HepG2 (cell line): ENCODE measurements at regions not wholly inside any gene's neighbourhood (a gene's known extent, or its start where the extent isn't known, plus 50 kb on each side); places are given as distances from the start of the nearest gene placed in this dataset.

Experiments used
- ATAC-seq: fragments of 200-7000 bp; cut with Tn5 transposase; 3 replicates; pipeline ENCODE4 v1.9.1; 2020; ENCODE audit warnings: mild to moderate bottlenecking, moderate library complexity
- BruUV-seq: library from RNA; stranded (reverse); fragments of 400-500 nt; replicated peaks from 2 replicates; lab custom pipeline; 2021; lab: Mats Ljungman, UMichigan
- CTCF ChIA-PET: fragments of 300-600 bp; formaldehyde crosslinking; extraction: SDS; loops from one replicate; lab custom pipeline; 2021; ENCODE audit warnings: low total read pairs, inconsistent platforms, low intra/inter-chr PET ratio; lab: Yijun Ruan, JAX
- POLR2A ChIA-PET: fragments of 350-600 bp; sonication (Branson Sonifier 250); formaldehyde crosslinking; loops from one replicate; lab custom pipeline; 2020; ENCODE audit warnings: antibody characterized with exemption, inconsistent platforms; lab: Yijun Ruan, JAX
- DNase-seq: peaks from one replicate; pipeline ENCODE4 v3.0.0-alpha.2; 2015; ENCODE audit warnings: low spot score
- FAIRE-seq: peaks from 3 replicates; lab custom pipeline; 2011; peaks lifted over from hg19 to GRCh38; lab: Jason Lieb, UNC
- H2AFZ ChIP-seq: one replicate; pipeline ENCODE4 v1.6.1; 2011; ENCODE audit warnings: low read length, inconsistent platforms
- H3K27ac ChIP-seq: fragments of 300-600 bp; 3 replicates; pipeline ENCODE4 v1.8.0; 2011; ENCODE audit warnings: mixed run types, mild to moderate bottlenecking, mixed read lengths, low read length, inconsistent platforms; ENCODE audit not compliant: insufficient read depth; ENCODE audit errors: extremely low read length
- H3K27me3 ChIP-seq, 2 experiments: fragments of 200-600 bp in 1 of 2; 2 replicates in 1 of 2; 3 replicates in 1 of 2; pipeline versions ENCODE4 v1.6.0 to v1.8.0; 2011; ENCODE audit warnings: low read length in 2 of 2, mild to moderate bottlenecking in 2 of 2, moderate library complexity in 2 of 2, inconsistent platforms in 1 of 2; ENCODE audit not compliant: insufficient read depth in 2 of 2, control insufficient read depth in 1 of 2
- H3K36me3 ChIP-seq, 2 experiments: fragments of 200-600 bp in 1 of 2; replicated peaks in 1 of 2; 2 replicates in 1 of 2; 3 replicates in 1 of 2; pipeline versions ENCODE4 v1.5.1 to v1.8.0; 2011; ENCODE audit warnings: low read length in 2 of 2, inconsistent platforms in 1 of 2; ENCODE audit not compliant: insufficient read depth in 2 of 2, control insufficient read depth in 1 of 2
- H3K4me1 ChIP-seq: 2 replicates; pipeline ENCODE4 v1.5.1; 2012; ENCODE audit warnings: low read length, inconsistent platforms; ENCODE audit not compliant: insufficient read depth
- H3K4me2 ChIP-seq: 2 replicates; pipeline ENCODE4 v1.6.0; 2011; ENCODE audit warnings: low read depth, low read length, inconsistent platforms
- H3K4me3 ChIP-seq, 3 experiments: fragments of 200-600 bp in 1 of 3; sonication (generic), shearing (Covaris generic) in 1 of 3; replicated peaks in 1 of 3; 2 replicates each; pipeline ENCODE4 v1.5.1; 2011 to 2016; ENCODE audit warnings: low read length in 3 of 3, inconsistent platforms in 2 of 3, low read depth in 2 of 3, mild to moderate bottlenecking in 2 of 3, control low read depth in 1 of 3, mixed read lengths in 1 of 3; ENCODE audit not compliant: insufficient read depth in 1 of 3
- H3K79me2 ChIP-seq: one replicate; pipeline ENCODE4 v1.6.1; 2011; ENCODE audit warnings: low read length, inconsistent platforms; ENCODE audit not compliant: insufficient read depth
- H3K9ac ChIP-seq: 2 replicates; pipeline ENCODE4 v1.6.0; 2011; ENCODE audit warnings: mild to moderate bottlenecking, low read depth, low read length, inconsistent platforms; ENCODE audit not compliant: insufficient read depth
- H3K9me3 ChIP-seq: 2 replicates; pipeline ENCODE4 v1.5.1; 2012; ENCODE audit warnings: mild to moderate bottlenecking, low read length
- H4K20me1 ChIP-seq: 2 replicates; pipeline ENCODE4 v1.6.0; 2011; ENCODE audit warnings: inconsistent platforms, mild to moderate bottlenecking, low read length, moderate library complexity; ENCODE audit not compliant: insufficient read depth
- ARID2 ChIP-seq: sonication (generic); formaldehyde crosslinking; IDR thresholded peaks from 2 replicates; pipeline ENCODE4 v1.8.1; 2022; ENCODE audit warnings: mild to moderate bottlenecking, missing genetic modification reagents, borderline replicate concordance
- CCDC6 ChIP-seq: sonication (generic); formaldehyde crosslinking; IDR thresholded peaks from 2 replicates; pipeline ENCODE4 v1.8.1; 2022; ENCODE audit warnings: mild to moderate bottlenecking, missing genetic modification reagents, moderate library complexity
- FOSL1 ChIP-seq: sonication (generic); formaldehyde crosslinking; IDR thresholded peaks from 2 replicates; pipeline ENCODE4 v1.9.0; 2021; ENCODE audit warnings: missing genetic modification reagents, borderline replicate concordance
- GABPA ChIP-seq, 2 experiments: IDR thresholded peaks; 2 replicates each; pipeline ENCODE4 v1.6.1; 2011 to 2016; ENCODE audit warnings: low read depth in 2 of 2, low read length in 1 of 2, missing biosample characterization in 1 of 2, missing genetic modification characterization in 1 of 2
- NCOA5 ChIP-seq: sonication (generic); formaldehyde crosslinking; IDR thresholded peaks from 2 replicates; pipeline ENCODE4 v1.4.0; 2020; ENCODE audit warnings: missing genetic modification reagents
- PLRG1 ChIP-seq: fragments of 450-650 bp; conservative IDR thresholded peaks from 2 replicates; pipeline ENCODE4 v1.6.1; 2016
- STAT5B ChIP-seq: sonication (generic); formaldehyde crosslinking; IDR thresholded peaks from 2 replicates; pipeline ENCODE4 v1.4.0; 2020; ENCODE audit warnings: missing genetic modification reagents
- ZNF296 ChIP-seq: sonication (generic); formaldehyde crosslinking; conservative IDR thresholded peaks from 2 replicates; pipeline ENCODE4 v1.5.0; 2020; ENCODE audit warnings: mild to moderate bottlenecking, missing genetic modification reagents
- ZNF484 ChIP-seq: sonication (generic); formaldehyde crosslinking; IDR thresholded peaks from 2 replicates; pipeline ENCODE4 v1.5.1; 2020; ENCODE audit warnings: mild to moderate bottlenecking, low read depth, missing genetic modification reagents, borderline replicate concordance
- ZNF563 ChIP-seq: sonication (generic); formaldehyde crosslinking; IDR thresholded peaks from 2 replicates; pipeline ENCODE4 v1.8.0; 2022; ENCODE audit warnings: mild to moderate bottlenecking, moderate library complexity, missing genetic modification reagents
- ZNF564 ChIP-seq: sonication (generic); formaldehyde crosslinking; IDR thresholded peaks from 2 replicates; pipeline ENCODE4 v1.8.1; 2023; ENCODE audit warnings: mild to moderate bottlenecking, missing genetic modification reagents
- ZNF598 ChIP-seq: sonication (generic); formaldehyde crosslinking; IDR thresholded peaks from 2 replicates; pipeline ENCODE4 v1.5.1; 2020; ENCODE audit warnings: mild to moderate bottlenecking, missing genetic modification reagents, borderline replicate concordance
- ZNF674 ChIP-seq: sonication (generic); formaldehyde crosslinking; IDR thresholded peaks from 2 replicates; pipeline ENCODE4 v1.5.0; 2020; ENCODE audit warnings: low read depth, mild to moderate bottlenecking, missing genetic modification reagents
- ZNF792 ChIP-seq: IDR thresholded peaks from 2 replicates; pipeline ENCODE4 v1.6.1; 2016
- ZNF878 ChIP-seq: sonication (generic); formaldehyde crosslinking; IDR thresholded peaks from 2 replicates; pipeline ENCODE4 v1.8.1; 2023; ENCODE audit warnings: mild to moderate bottlenecking, missing genetic modification reagents, moderate library complexity
- WGBS: methylation state at CpG from one replicate; pipeline ENCODE4 v1.1.6; 2017; ENCODE audit warnings: low lambda C conversion rate; 5-methylcytosine and 5-hydroxymethylcytosine counted together
- in situ Hi-C: cut with HindIII; loops from 2 replicates; pipeline ENCODE4 v1.10.0; 2017; ENCODE audit warnings: low pct_unique_long_range_greater_than_20kb; ENCODE audit not compliant: extremely low pct_ligation_motif_present
- intact Hi-C: fragments of 100-400 bp; cut with micrococcal nuclease; formaldehyde crosslinking; loops from one replicate; pipeline ENCODE4 v1.10.0; 2022; ENCODE audit not compliant: unreplicated experiment
- TF ChIP-seq, protein P1 (sequence below), 2 experiments: sonication (generic) in 1 of 2; formaldehyde crosslinking in 1 of 2; IDR thresholded peaks; 2 replicates each; pipeline versions ENCODE4 v1.4.0 to v1.6.1; 2018 to 2020; ENCODE audit warnings: missing genetic modification reagents in 2 of 2, borderline replicate concordance in 1 of 2, low read depth in 1 of 2, mild to moderate bottlenecking in 1 of 2, missing biosample characterization in 1 of 2
- TF ChIP-seq, protein P2 (sequence below): sonication (generic); formaldehyde crosslinking; conservative IDR thresholded peaks from 2 replicates; pipeline ENCODE4 v1.4.0; 2020; ENCODE audit warnings: missing genetic modification reagents
- TF ChIP-seq, protein P3 (sequence below): sonication (generic); formaldehyde crosslinking; conservative IDR thresholded peaks from 2 replicates; pipeline ENCODE4 v1.8.0; 2022; ENCODE audit warnings: low read depth, missing genetic modification reagents

DNA sequence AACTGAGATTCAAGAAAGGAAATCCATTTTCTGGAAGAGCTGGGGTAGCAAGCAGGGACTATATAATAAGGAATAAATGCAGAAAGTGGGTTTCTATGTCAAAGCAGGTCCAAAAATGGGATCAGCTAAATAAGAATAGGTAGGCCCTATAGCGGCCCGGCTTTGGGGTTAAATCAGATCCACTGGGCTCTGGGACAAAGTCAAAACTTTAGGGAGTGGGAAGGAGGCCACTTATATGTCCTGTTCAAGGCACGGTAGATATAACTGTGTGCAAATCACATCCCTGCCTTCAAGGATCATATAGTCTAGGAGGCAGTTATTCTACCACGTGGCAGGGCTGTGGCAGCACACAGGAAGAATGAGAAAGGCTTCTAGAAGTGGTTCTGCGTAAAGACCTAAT, 191.4 kb upstream of the CDYL start:
- Histone ChIP-seq H3K27ac (no peak overlapping the region), H3K4me3 (no peak overlapping the region), H3K4me1 (no peaks in the 10 kb centered on the region), H3K4me2 (no peak overlapping the region), H3K9ac (no peak overlapping the region), H2AFZ (no peak overlapping the region), H3K27me3 (peaks cover 2 to 67% of the 10 kb centered on the region in 2 experiments; a peak in 4 of 5 replicates), H4K20me1 (no peaks in the 10 kb centered on the region), H3K36me3 (no peaks in the 10 kb centered on the region), H3K79me2 (no peaks in the 10 kb centered on the region), H3K9me3 (no peaks in the 10 kb centered on the region)
- ChIA-PET CTCF (no interaction called here), POLR2A (no interaction called here)
- WGBS: 3% methylated on average over 5 of the region's 5 CpGs
- ATAC-seq (no peak), FAIRE-seq (no peak), DNase-seq (no peak)
- intact Hi-C loops: no loop called here
- TF ChIP-seq ZNF563 (CRISPR knock-in tag): no peak
- no peak for TF ChIP-seq STAT5B
- no peak for TF ChIP-seq FOSL1 (CRISPR knock-in tag)
- TF ChIP-seq GABPA (IDR thresholded peaks at IDR 0.05; ENCODE audit: low read depth, low read length): no peak
- TF ChIP-seq GABPA (CRISPR knock-in tag; IDR thresholded peaks at IDR 0.05; ENCODE audit: low read depth): no peak
- TF ChIP-seq ARID2 (CRISPR knock-in tag): no peak
- TF ChIP-seq NCOA5 (CRISPR knock-in tag): no peak
- TF ChIP-seq ZNF878 (CRISPR knock-in tag): no peak
- TF ChIP-seq CCDC6 (CRISPR knock-in tag): no peak
- no peak for TF ChIP-seq ZNF564 (CRISPR knock-in tag)
- TF ChIP-seq, protein P1, sequence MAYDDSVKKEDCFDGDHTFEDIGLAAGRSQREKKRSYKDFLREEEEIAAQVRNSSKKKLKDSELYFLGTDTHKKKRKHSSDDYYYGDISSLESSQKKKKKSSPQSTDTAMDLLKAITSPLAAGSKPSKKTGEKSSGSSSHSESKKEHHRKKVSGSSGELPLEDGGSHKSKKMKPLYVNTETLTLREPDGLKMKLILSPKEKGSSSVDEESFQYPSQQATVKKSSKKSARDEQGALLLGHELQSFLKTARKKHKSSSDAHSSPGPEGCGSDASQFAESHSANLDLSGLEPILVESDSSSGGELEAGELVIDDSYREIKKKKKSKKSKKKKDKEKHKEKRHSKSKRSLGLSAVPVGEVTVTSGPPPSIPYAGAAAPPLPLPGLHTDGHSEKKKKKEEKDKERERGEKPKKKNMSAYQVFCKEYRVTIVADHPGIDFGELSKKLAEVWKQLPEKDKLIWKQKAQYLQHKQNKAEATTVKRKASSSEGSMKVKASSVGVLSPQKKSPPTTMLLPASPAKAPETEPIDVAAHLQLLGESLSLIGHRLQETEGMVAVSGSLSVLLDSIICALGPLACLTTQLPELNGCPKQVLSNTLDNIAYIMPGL (CRISPR knock-in tag; IDR thresholded peaks at IDR 0.05; ENCODE audit: borderline replicate concordance in 1 of 2, low read depth in 1 of 2): no peak
- TF ChIP-seq, protein P2, sequence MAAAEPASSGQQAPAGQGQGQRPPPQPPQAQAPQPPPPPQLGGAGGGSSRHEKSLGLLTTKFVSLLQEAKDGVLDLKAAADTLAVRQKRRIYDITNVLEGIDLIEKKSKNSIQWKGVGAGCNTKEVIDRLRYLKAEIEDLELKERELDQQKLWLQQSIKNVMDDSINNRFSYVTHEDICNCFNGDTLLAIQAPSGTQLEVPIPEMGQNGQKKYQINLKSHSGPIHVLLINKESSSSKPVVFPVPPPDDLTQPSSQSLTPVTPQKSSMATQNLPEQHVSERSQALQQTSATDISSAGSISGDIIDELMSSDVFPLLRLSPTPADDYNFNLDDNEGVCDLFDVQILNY (CRISPR knock-in tag): no peak
- TF ChIP-seq ZNF296 (CRISPR knock-in tag): no peak
- no peak for TF ChIP-seq ZNF674 (CRISPR knock-in tag)
- TF ChIP-seq ZNF792: no peak
- TF ChIP-seq ZNF598 (CRISPR knock-in tag): no peak
- TF ChIP-seq, protein P3, sequence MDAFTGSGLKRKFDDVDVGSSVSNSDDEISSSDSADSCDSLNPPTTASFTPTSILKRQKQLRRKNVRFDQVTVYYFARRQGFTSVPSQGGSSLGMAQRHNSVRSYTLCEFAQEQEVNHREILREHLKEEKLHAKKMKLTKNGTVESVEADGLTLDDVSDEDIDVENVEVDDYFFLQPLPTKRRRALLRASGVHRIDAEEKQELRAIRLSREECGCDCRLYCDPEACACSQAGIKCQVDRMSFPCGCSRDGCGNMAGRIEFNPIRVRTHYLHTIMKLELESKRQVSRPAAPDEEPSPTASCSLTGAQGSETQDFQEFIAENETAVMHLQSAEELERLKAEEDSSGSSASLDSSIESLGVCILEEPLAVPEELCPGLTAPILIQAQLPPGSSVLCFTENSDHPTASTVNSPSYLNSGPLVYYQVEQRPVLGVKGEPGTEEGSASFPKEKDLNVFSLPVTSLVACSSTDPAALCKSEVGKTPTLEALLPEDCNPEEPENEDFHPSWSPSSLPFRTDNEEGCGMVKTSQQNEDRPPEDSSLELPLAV (CRISPR knock-in tag): no peak
- no peak for TF ChIP-seq ZNF484 (CRISPR knock-in tag)
- no peak for TF ChIP-seq PLRG1
- no TSS peak for BruUV-seq
- in situ Hi-C loops: no loop called here
